ENCODE measurements at regions not wholly inside any gene's neighbourhood (a gene's known extent, or its start where the extent isn't known, plus 50 kb on each side); places are given as distances from the start of the nearest gene placed in this dataset.
A peak's percentile ranks its signal among the peaks of the same experiment; 100 is the strongest.

- Histone ChIP-seq H3K4me1 (peaks cover 0 to 16% (median 14%) of the 10 kb centered on the region in 4 donors), H3K36me3 (no peaks in the 10 kb centered on the region), H3K9me3 (no peaks in the 10 kb centered on the region), H3K4me3 (no peak overlapping the region), H3K27ac (peak overlapping the region in 2 of 4 donors; percentile 7 to 23), H3K27me3 (no peaks in the 10 kb centered on the region)
- TF ChIP-seq EP300 (IDR thresholded peaks at IDR 0.05) (no peak), POLR2AphosphoS5 (IDR thresholded peaks at IDR 0.05) (no peak)
- WGBS, 2 donors, result 83 to 92% methylated on average over 3 of the region's 3 CpGs
- no peak for DNase-seq
- intact Hi-C loops (cut with DNase I), result no loop called here
Observed at GRCh38 chr4:154015578-154015977, 226.7 kb upstream of the SFRP2 start.

- 62 to 68% methylated on average over 7 of the region's 7 CpGs for WGBS, 2 donors
- intact Hi-C loops (cut with DNase I), result no loop called here
- no peak overlapping the region for H3K4me3 ChIP-seq
- no peak for DNase-seq
- H3K27ac ChIP-seq, result peak overlapping the region in 2 of 4 donors; percentile 7 to 23
- peaks cover 0 to 22% (median 22%) of the 10 kb centered on the region in 4 donors for H3K4me1 ChIP-seq
- H3K27me3 ChIP-seq, result no peaks in the 10 kb centered on the region
- no peaks in the 10 kb centered on the region for H3K36me3 ChIP-seq
- TF ChIP-seq EP300 (IDR thresholded peaks at IDR 0.05) (no peak), CTCF (IDR thresholded peaks at IDR 0.05) (no peak), POLR2A (IDR thresholded peaks at IDR 0.05) (no peak), POLR2AphosphoS5 (IDR thresholded peaks at IDR 0.05) (no peak)
- H3K9me3 ChIP-seq, result no peaks in the 10 kb centered on the region
Observed at GRCh38 chr4:154014407-154015321, 225.8 kb upstream of the SFRP2 start.

GRCh38 chr4:154013576-154013975 lies 224.7 kb upstream of the SFRP2 start:
- no peak overlapping the region for H3K4me3 ChIP-seq
- H3K27me3 ChIP-seq, result no peaks in the 10 kb centered on the region
- TF ChIP-seq CTCF (IDR thresholded peaks at IDR 0.05), result no peak
- TF ChIP-seq POLR2A (IDR thresholded peaks at IDR 0.05), result no peak
- no peak for TF ChIP-seq EP300 (IDR thresholded peaks at IDR 0.05)
- TF ChIP-seq POLR2AphosphoS5 (IDR thresholded peaks at IDR 0.05), result no peak
- no peaks in the 10 kb centered on the region for H3K9me3 ChIP-seq
- H3K4me1 ChIP-seq, result peaks cover 0 to 26% (median 22%) of the 10 kb centered on the region in 4 donors
- intact Hi-C loops (cut with DNase I), result no loop called here
- no peaks in the 10 kb centered on the region for H3K36me3 ChIP-seq
- H3K27ac ChIP-seq, result no peak overlapping the region
- no peak for DNase-seq

GRCh38 chr4:154010371-154010770 lies 221.5 kb upstream of the SFRP2 start:
- H3K9me3 ChIP-seq, result no peaks in the 10 kb centered on the region
- peak; percentile 36 to 70 (median 56) for TF ChIP-seq POLR2AphosphoS5 (IDR thresholded peaks at IDR 0.05)
- TF ChIP-seq POLR2A (IDR thresholded peaks at IDR 0.05), result no peak
- peak overlapping the region; percentile 59 to 68 (median 63) for H3K27ac ChIP-seq
- intact Hi-C loops (cut with DNase I), result no loop called here
- H3K27me3 ChIP-seq, result no peaks in the 10 kb centered on the region
- WGBS, 2 donors, result 73 to 88% methylated on average over 7 of the region's 7 CpGs
- H3K36me3 ChIP-seq, result no peaks in the 10 kb centered on the region
- peak; percentile 90 for DNase-seq
- peaks cover 0 to 26% (median 22%) of the 10 kb centered on the region in 4 donors for H3K4me1 ChIP-seq
- no peak overlapping the region for H3K4me3 ChIP-seq

- no peak for DNase-seq
- Histone ChIP-seq H3K36me3 (no peaks in the 10 kb centered on the region), H3K4me1 (peaks cover 0 to 27% (median 19%) of the 10 kb centered on the region in 4 donors), H3K27ac (peak overlapping the region; percentile 59 to 68 (median 63)), H3K27me3 (no peaks in the 10 kb centered on the region), H3K4me3 (no peak overlapping the region), H3K9me3 (no peaks in the 10 kb centered on the region)
- intact Hi-C loops (cut with DNase I), result loop anchor here (10.0 kb wide), 1 partner anchor 215 kb away; no protein-coding TSS in a partner anchor
- TF ChIP-seq POLR2A (IDR thresholded peaks at IDR 0.05) (no peak), EP300 (IDR thresholded peaks at IDR 0.05) (no peak), CTCF (IDR thresholded peaks at IDR 0.05) (no peak), POLR2AphosphoS5 (IDR thresholded peaks at IDR 0.05) (no peak)
- WGBS, 2 donors, result 76 to 83% methylated on average over 6 of the region's 6 CpGs
Observed at GRCh38 chr4:154009788-154010187, 220.9 kb upstream of the SFRP2 start.

Measured in sigmoid colon (tissue), 6 donors.